ENCODE measurements at regions not wholly inside any gene's neighbourhood (a gene's known extent, or its start where the extent isn't known, plus 50 kb on each side); places are given as distances from the start of the nearest gene placed in this dataset.

DNA sequence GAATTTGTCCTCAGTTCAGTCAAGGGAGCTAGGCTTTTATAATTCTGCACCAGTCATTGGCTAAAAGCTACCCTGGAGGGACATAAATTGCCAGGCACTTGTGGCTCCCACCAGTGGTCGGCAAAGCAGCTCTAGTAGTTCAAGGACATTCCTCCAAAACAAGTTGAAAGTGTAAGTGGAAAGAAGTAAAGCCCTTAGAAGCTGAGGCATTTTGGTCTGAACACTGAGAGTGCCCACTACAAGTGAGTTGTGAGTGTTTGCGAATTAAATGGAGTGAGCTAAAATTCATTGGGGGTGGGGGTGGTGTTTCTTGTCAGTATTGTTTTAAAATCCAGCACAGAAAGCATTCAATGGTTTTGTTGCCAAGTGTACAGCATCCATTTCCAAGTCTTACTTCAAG is 879.9 kb upstream of the CDH2 start:
- TF ChIP-seq POLR2A (IDR thresholded peaks at IDR 0.05; ENCODE audit: low read length) (no peak), GATA1 (IDR thresholded peaks at IDR 0.05; ENCODE audit: low read depth, low read length) (no peak)

Data from erythroblast (primary cell).